Effector CD8-positive, alpha-beta T cell (primary cell): ENCODE measurements at regions not wholly inside any gene's neighbourhood (a gene's known extent, or its start where the extent isn't known, plus 50 kb on each side); places are given as distances from the start of the nearest gene placed in this dataset.
"Not testable (repeated sequence)": the region's sequence is repeated elsewhere in the genome, so short reads cannot be mapped to it uniquely, and the experiment has no call there.

Experiments used
- DNase-seq: peaks from one replicate; lab custom pipeline; 2025; lab: John Stamatoyannopoulos, UW

GRCh38 chr5:1588071-1588694 lies 64.4 kb upstream of the LPCAT1 start:
- not testable (repeated sequence) for DNase-seq

- not testable (repeated sequence) for DNase-seq
These were observed 59.5 kb upstream of the LPCAT1 start for GRCh38 chr5:1583081-1583875.

- not testable (repeated sequence) for DNase-seq
These were observed 55.6 kb upstream of the LPCAT1 start for GRCh38 chr5:1579389-1579788.

- not testable (repeated sequence) for DNase-seq
These were observed 53.1 kb upstream of the LPCAT1 start for GRCh38 chr5:1576851-1577250.

- not testable (repeated sequence) for DNase-seq
These were observed 52.4 kb upstream of the LPCAT1 start for GRCh38 chr5:1575991-1576714.

GRCh38 chr5:1575491-1575890 lies 51.7 kb upstream of the LPCAT1 start:
- DNase-seq: not testable (repeated sequence)

GRCh38 chr5:1574023-1574318 lies 50.2 kb upstream of the LPCAT1 start:
- not testable (repeated sequence) for DNase-seq

- not testable (repeated sequence) for DNase-seq
These were observed 49.7 kb upstream of the LPCAT1 start for GRCh38 chr5:1573217-1574022.
